ENCODE measurements at regions not wholly inside any gene's neighbourhood (a gene's known extent, or its start where the extent isn't known, plus 50 kb on each side); places are given as distances from the start of the nearest gene placed in this dataset.

GRCh38 chr2:14235667-14236066, 396.9 kb upstream of the LRATD1 start:
- DNase-seq: no peak

GRCh38 chr2:14237902-14238301, 394.6 kb upstream of the LRATD1 start:
- no peak for DNase-seq

- no peak for DNase-seq
Observed at GRCh38 chr2:14239605-14240004, 392.9 kb upstream of the LRATD1 start.

GRCh38 chr2:14240868-14241267, 391.6 kb upstream of the LRATD1 start:
- DNase-seq: no peak

DNA sequence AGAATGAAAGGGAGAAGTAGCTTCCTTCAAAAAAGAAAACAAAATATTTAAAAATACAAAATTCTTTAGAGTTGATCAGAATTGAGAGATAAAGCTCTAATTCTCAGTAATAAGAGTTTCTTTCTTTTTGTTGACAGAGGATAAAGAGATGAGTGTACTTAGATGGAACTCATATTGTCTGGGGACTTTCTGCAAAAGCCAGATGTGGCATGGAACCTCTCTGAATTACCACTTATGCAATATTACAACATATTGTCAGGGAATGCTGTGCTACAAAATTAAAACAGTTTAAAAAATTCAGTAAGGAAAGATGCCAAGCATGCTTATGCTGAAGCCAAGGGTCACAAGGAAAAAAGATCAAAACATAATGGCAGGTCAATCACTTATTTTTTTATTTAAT, 386.6 kb upstream of the LRATD1 start:
- DNase-seq: no peak

DNA sequence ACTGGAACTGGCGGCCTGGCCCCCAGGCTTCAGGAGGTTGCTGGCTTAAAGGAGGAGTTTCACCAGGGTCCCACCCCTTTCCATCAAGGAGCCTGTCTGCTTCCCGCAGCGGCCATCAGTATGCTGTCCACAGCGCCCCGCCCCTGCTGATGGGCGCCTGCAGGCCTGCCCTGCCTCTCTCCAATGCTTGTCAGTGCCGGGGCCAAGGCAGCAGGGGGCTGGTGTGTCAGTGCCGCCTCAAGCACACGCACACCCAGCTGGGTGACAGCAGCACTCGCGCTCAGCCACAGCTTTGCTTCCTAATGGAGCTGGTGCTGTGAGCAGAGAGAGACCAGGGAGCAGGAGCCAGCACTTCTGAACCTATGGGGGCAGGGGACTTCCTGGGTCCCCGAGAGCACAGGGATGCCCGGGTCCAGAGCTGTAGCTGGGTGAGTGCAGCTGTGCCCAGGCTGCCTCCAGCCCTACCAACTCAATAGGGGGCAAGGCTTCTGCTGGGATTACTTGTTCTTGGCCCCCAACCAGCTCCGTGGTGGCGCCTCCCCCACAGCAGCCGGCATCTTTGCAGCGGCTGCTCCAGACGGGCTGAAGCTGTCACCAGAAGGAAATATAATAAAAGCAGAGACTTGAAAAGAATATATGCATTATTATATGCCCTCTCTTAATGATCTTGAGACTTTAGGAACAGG, 377.2 kb upstream of the LRATD1 start:
- peak; percentile 90 for DNase-seq

GRCh38 chr2:14256890-14257289, 375.6 kb upstream of the LRATD1 start:
- peak; percentile 75 for DNase-seq

- no peak for DNase-seq
Observed at GRCh38 chr2:14257801-14258507, 374.6 kb upstream of the LRATD1 start.

DNA sequence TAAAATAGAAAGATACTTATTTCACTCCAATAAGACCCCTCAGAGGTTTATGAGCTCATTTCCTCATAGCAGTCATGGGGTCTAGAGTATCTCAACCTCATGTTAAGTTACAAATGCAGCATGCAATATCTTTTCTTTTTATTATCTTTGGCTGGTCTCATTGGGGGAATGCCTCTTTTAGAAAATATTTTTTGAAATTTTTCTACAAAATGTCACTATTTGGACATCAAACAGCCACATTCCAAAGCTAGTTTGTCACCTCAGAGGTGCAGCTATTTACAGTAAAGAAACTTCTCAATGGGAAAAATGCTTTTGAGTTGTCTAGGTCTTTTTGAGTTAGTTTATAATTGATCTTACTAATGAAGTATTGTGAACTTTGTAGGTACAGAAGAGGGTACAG, 370.7 kb upstream of the LRATD1 start:
- DNase-seq: no peak

GRCh38 chr2:14263053-14263452, 369.5 kb upstream of the LRATD1 start:
- DNase-seq: no peak

DNA sequence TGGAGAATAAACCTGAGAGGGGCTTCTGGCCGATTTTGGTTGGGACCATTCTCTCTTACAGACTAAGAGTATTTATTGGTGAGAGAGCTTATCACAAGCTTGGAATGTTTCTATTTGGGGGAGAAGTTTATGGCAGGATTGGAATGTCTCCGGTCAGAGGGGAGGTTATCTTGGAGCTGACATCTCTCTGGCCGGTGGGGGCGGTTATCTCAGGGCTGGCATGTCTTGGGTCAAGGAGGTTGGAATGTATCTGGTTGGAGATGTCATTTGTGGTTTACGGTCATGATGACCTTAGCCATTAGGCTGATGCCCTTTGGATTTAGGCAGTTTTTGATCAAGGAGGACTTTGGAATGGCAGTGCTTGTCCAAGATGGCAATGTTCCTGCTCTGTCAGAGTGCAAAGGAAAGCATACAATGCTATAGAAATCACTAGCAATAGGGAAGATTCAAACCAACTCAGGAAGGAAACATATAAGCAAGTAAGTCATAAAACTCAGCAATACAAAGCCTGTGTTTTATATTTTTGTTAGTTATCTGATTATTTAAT, 362.4 kb upstream of the LRATD1 start:
- DNase-seq: peak; percentile 75

DNA sequence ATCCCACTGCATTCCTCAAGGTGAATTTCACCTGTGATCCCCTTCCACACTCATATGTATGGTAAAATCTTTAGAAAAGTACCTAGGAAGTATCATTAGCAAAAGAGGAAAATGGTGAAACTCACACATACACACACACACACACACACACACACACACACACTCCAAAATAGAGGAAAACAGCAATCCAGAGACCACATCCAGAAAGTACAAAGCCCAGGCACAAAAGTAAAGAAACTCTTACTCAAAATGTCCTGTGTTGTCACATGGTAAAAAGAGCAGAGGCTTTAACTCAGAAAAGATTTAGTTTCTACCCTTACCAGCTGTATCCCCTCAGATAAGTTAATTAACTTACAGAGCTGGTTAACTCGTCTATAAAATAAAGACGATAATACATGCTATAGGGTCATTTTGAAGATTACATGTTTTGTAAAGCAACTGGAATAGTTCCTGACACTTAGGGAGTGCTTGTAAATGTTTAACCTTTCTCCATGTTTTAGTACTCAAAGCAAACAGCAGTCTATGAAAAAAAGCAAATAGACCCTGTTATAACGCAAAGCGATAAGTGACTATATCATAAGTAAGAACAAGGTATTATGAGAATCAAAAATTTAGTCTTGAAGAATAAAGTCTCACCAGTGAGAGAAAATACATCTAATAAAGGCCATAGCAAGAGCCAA, 360.0 kb upstream of the LRATD1 start:
- DNase-seq: no peak

DNA sequence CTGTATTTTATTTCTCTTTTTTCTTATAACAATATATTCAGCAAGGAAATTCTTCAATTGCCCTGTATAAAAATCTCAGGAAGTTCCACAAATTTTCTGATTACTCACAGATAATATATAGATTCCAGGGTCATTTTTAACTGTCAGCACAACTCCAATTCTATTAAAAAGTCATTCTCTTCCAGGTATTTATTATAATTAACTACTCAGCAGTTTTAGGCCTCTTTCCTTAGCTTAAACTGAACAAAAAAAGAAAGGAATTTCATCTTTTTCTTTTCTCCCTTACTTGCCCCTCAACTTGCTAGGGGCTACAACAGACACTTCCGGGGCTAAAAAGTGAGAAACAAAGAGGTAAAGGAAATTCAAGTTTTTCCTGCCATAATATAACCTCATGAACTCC, 358.9 kb upstream of the LRATD1 start:
- DNase-seq: no peak

DNA sequence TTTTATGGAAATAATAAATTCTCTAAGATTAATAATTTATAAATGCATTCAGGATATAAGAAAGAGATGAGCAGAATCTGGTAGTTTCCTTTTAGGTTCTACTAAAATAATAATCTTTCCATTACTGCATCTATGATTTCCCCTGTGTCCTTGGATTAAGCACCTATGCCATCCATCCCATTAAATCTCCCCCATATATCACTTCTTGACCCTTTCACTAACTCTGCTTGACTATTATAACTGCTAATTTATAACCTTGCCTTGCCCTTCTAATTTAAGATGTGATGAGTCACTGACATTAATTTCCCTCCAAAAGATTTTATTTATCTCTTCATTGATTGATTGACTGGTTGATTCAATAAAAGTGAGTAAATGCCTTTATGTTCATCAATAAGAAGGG, 348.3 kb upstream of the LRATD1 start:
- no peak for DNase-seq

- no peak for DNase-seq
Observed at GRCh38 chr2:14285812-14286211, 346.7 kb upstream of the LRATD1 start.

GRCh38 chr2:14288016-14288415, 344.5 kb upstream of the LRATD1 start:
- peak; percentile 91 for DNase-seq

- DNase-seq: no peak
Observed at GRCh38 chr2:14292964-14293363, 339.6 kb upstream of the LRATD1 start.

DNA sequence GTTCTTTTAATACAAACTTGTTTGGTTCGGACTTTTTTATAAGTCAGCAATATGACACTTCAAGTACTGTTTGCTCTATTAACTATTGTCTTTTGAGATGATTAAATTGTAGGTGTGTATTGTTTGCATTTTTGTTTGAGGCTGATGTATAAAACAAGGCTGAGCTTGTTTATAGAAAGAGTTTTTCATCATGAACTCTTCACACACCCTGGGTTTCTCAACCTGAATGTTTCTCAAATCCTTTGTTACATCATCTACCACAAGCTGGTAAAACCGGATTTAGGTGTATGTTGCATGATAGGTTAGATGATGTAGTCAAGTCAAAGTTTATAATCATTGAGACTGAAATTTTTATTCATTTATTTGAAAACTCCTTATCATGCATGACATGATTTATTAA, 335.2 kb upstream of the LRATD1 start:
- DNase-seq: no peak

- DNase-seq: no peak
Observed at GRCh38 chr2:14297906-14298305, 334.6 kb upstream of the LRATD1 start.

DNA sequence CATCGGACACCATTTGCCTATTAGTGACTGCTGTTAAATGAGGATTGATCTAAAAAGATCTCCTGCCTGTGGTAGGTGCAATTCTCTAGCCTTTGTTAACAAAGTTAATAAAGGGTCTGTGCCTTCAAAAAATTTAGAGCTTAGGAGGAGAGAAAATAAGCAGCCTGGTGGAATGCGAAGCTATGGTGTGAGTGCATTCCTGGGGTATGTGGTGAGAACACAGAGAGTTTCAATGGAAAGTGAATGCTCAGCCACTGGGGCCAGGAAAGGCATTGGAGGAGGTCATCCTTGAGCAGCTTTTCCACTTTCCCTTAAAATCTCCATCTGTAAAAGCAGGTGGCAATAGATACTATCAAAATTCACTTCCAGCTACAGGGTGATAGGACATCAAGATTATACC, 331.2 kb upstream of the LRATD1 start:
- peak; percentile 71 for DNase-seq

DNA sequence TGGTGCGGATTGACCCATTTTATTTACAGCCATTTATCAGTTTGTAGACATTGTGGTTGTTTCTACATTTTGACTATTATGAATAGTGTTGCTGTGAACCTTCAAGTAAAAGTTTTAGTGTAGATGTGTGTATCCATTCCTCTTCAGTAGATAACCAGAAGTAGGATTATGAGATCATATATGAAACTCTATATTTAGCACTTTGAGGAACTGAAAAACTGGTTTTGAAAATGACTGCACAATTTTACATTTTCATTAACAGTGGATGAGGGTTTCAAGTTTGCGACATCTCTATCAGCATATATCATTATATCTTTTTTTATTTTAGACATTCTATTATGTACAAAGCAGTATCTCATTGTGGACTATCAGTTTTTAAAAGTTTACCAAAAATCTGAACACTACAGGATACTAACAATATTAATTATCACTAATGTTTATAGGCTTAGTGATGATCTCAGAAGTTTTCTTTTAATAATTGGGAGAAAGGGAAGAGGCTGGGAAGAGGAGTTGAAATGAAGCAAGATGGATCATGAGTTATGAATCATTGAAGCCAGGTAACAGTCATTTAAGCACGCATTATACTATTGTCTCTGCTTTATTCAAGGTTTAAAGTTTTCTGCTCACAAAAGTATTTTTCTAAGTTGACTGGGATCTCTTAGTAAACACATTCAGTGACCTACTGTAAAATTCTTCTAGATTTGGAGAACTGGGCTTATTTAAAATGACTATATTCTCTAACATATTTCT, 329.0 kb upstream of the LRATD1 start:
- no peak for DNase-seq

GRCh38 chr2:14304326-14304725, 328.2 kb upstream of the LRATD1 start:
- no peak for DNase-seq

DNA sequence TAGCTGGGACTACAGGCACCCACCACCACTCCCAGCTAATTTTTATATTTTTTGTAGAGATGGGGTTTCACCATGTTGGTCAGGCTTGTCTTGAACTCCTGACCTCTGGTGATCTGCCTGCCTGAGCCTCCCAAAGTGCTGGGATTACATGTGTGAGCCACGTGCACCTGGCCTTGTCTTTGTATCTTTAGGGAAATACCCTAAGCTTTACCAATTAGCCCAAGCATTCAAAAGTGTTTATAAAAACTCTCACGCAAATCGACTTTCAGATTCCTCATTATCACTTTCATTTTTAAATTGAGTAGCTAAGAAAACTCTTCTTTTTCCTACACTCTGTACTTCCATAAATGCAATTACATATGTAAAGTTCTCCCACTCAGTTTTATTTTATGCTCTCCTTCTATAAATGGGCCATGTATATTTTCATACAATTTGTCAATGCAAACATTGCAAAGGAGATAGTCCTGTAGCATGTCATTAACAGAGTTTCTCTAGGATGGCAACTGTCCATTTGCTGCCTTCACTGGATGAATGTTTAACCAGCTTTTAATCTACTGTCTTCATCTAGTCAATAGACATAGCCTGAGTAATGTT, 326.2 kb upstream of the LRATD1 start:
- no peak for DNase-seq

Measured in islet precursor cell (in vitro differentiated cells).